ENCODE measurements at regions not wholly inside any gene's neighbourhood (a gene's known extent, or its start where the extent isn't known, plus 50 kb on each side); places are given as distances from the start of the nearest gene placed in this dataset.

DNA sequence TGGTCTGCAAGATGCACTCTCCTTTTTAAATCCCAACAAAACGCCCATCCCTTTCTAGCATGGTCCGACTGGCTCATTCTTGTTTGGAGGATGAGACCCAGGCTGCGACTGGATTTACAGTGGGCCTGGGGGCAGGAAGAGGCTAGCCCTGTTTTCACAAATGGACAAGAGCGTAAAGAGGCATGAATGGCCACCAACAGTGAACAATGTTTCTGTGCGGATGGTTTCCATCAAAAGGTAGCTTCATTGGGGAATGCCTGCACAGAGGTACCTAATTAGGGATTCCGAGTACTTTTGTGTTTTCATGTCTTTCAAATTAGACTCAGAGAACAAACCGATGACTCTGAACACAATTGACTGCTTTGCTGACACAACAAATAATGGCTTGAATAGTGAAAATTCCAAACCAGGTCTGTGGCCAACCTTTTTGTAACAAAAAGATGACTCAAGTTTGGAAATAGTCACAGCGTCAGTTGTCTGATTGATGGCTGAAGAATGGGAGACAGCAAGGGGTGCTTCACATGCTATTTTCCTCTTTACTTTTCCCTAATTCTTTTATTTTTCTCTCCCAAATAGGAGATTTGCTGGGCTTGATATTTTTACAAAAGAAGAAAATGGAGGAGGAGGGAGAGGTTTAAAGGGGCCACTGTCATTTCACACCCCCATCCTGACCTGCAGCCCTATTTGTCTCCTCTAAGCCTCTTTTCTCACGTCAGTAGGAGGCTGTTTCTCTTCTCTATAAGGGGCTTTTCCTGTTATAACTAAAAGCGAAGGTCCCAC, 208.1 kb upstream of the S1PR3 start:
- H2BK12ac ChIP-seq (ENCODE audit: low read length): peak overlapping the region; percentile 90
- H3K4ac ChIP-seq (ENCODE audit: low read depth, low read length): no peak overlapping the region
- H3K36me3 ChIP-seq (ENCODE audit: control insufficient read depth in 1 of 2, insufficient read depth in 2 of 2, low read length in 2 of 2): no peaks in the 10 kb centered on the region
- peaks cover 36% of the 10 kb centered on the region for H3K79me1 ChIP-seq (ENCODE audit: low read length)
- H2BK120ac ChIP-seq (ENCODE audit: insufficient read depth, low read length, poor library complexity): peak overlapping the region; percentile 79
- no peak overlapping the region for H3K18ac ChIP-seq (ENCODE audit: low read length)
- no peaks in the 10 kb centered on the region for H3K27me3 ChIP-seq (ENCODE audit: insufficient read depth, low read length)
- no peak overlapping the region for H3K9ac ChIP-seq (ENCODE audit: low read length)
- H3K23ac ChIP-seq (ENCODE audit: low read length): no peak overlapping the region
- peak overlapping the region; percentile 89 for H4K91ac ChIP-seq (ENCODE audit: low read depth, low read length)
- H3K79me2 ChIP-seq (ENCODE audit: control insufficient read depth, insufficient read depth, low read length, poor library complexity): peaks cover 7% of the 10 kb centered on the region
- peak overlapping the region; percentile 65 for H2BK5ac ChIP-seq (ENCODE audit: low read depth, low read length, poor library complexity)
- no peak overlapping the region for H4K12ac ChIP-seq (ENCODE audit: low read depth, low read length)
- no peak overlapping the region for H3K4me3 ChIP-seq (ENCODE audit: low read depth, low read length)
- H2AFZ ChIP-seq (ENCODE audit: insufficient read depth, low read length, poor library complexity): no peak overlapping the region
- H3K14ac ChIP-seq (ENCODE audit: low read length): peak overlapping the region; percentile 83
- H3K4me1 ChIP-seq (ENCODE audit: control insufficient read depth in 1 of 2, insufficient read depth in 2 of 2, low read length in 2 of 2): peaks cover 18 to 22% of the 10 kb centered on the region in 2 experiments
- no CpG with 5 or more reads among the region's 10 CpGs for WGBS (ENCODE audit: extremely low coverage, insufficient coverage, insufficient read length)
- H2AK5ac ChIP-seq (ENCODE audit: low read length): no peak overlapping the region
- H4K8ac ChIP-seq (ENCODE audit: low read depth, low read length): peak overlapping the region; percentile 54
- peak in 1 of 2 donors; percentile 45 for DNase-seq
- H3K27ac ChIP-seq (ENCODE audit: low read depth, low read length): peak overlapping the region; percentile 94
- H3K9me3 ChIP-seq (ENCODE audit: insufficient read depth, low read depth, low read length): peaks cover 2% of the 10 kb centered on the region
- H3K4me2 ChIP-seq (ENCODE audit: low read length): no peak overlapping the region

DNA sequence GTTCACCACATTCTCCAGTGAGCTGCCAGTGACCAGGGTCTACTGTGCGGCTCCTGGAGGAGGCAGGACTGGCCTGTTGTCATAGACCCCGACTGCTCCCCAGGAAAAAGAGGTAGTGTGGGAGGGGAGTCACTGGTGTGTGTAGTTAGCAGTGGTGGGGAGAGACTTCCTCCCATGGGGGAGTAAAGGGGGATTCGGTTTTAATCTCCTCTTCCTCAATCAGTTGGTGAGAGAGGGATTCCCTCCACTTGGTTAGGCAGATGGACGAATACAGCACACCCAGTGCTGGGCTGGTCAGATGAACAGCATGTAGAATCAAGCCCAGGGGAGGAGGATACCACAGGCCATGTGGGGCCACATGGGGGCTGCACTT, 207.6 kb upstream of the S1PR3 start:
- H3K79me2 ChIP-seq (ENCODE audit: control insufficient read depth, insufficient read depth, low read length, poor library complexity): peaks cover 6% of the 10 kb centered on the region
- no peak for DNase-seq
- no peaks in the 10 kb centered on the region for H3K9me3 ChIP-seq (ENCODE audit: insufficient read depth, low read depth, low read length)
- no peak overlapping the region for H3K9ac ChIP-seq (ENCODE audit: low read length)
- H3K27ac ChIP-seq (ENCODE audit: low read depth, low read length): peak overlapping the region; percentile 94
- peak overlapping the region; percentile 31 for H2AK5ac ChIP-seq (ENCODE audit: low read length)
- H2BK12ac ChIP-seq (ENCODE audit: low read length): peak overlapping the region; percentile 90
- H3K4ac ChIP-seq (ENCODE audit: low read depth, low read length): peak overlapping the region; percentile 42
- H2AFZ ChIP-seq (ENCODE audit: insufficient read depth, low read length, poor library complexity): peak overlapping the region; percentile 8
- H4K91ac ChIP-seq (ENCODE audit: low read depth, low read length): peak overlapping the region; percentile 89
- peaks cover 31% of the 10 kb centered on the region for H3K79me1 ChIP-seq (ENCODE audit: low read length)
- peak overlapping the region; percentile 54 for H4K8ac ChIP-seq (ENCODE audit: low read depth, low read length)
- H3K27me3 ChIP-seq (ENCODE audit: insufficient read depth, low read length): no peaks in the 10 kb centered on the region
- H3K36me3 ChIP-seq (ENCODE audit: control insufficient read depth in 1 of 2, insufficient read depth in 2 of 2, low read length in 2 of 2): no peaks in the 10 kb centered on the region
- no CpG with 5 or more reads among the region's 4 CpGs for WGBS (ENCODE audit: extremely low coverage, insufficient coverage, insufficient read length)
- peak overlapping the region; percentile 65 for H2BK5ac ChIP-seq (ENCODE audit: low read depth, low read length, poor library complexity)
- H3K14ac ChIP-seq (ENCODE audit: low read length): peak overlapping the region; percentile 83
- H3K4me2 ChIP-seq (ENCODE audit: low read length): no peak overlapping the region
- peak overlapping the region; percentile 79 for H2BK120ac ChIP-seq (ENCODE audit: insufficient read depth, low read length, poor library complexity)
- no peak overlapping the region for H3K23ac ChIP-seq (ENCODE audit: low read length)
- H3K18ac ChIP-seq (ENCODE audit: low read length): peak overlapping the region; percentile 78
- H3K4me3 ChIP-seq (ENCODE audit: low read depth, low read length): no peak overlapping the region
- H4K12ac ChIP-seq (ENCODE audit: low read depth, low read length): peak overlapping the region; percentile 9
- peaks cover 15 to 18% of the 10 kb centered on the region in 2 experiments for H3K4me1 ChIP-seq (ENCODE audit: control insufficient read depth in 1 of 2, insufficient read depth in 2 of 2, low read length in 2 of 2)

DNA sequence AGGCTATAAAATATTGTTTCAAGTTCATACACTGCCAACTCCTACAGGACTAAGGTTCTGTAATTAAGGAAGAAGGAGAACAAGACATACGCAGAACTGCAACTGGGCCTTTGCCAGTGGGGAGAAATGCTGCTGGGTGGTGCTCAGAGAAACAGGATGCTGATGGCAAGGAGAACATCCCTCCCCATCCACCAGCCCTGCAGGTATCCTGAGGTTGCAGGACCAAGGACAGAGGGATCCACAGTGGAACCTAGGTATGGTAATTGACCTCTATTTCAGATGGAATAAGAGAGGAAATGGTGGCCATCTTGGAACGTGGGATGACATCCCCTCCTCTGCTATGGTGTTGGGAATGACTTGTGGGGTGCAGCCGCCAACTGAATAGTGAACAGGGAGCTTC, 206.3 kb upstream of the S1PR3 start:
- Histone ChIP-seq H3K4me2 (ENCODE audit: low read length) (no peak overlapping the region), H3K36me3 (ENCODE audit: control insufficient read depth in 1 of 2, insufficient read depth in 2 of 2, low read length in 2 of 2) (no peaks in the 10 kb centered on the region), H4K12ac (ENCODE audit: low read depth, low read length) (no peak overlapping the region), H3K14ac (ENCODE audit: low read length) (no peak overlapping the region), H3K27ac (ENCODE audit: low read depth, low read length) (no peak overlapping the region), H2BK120ac (ENCODE audit: insufficient read depth, low read length, poor library complexity) (no peak overlapping the region), H2BK5ac (ENCODE audit: low read depth, low read length, poor library complexity) (no peak overlapping the region), H3K4ac (ENCODE audit: low read depth, low read length) (no peak overlapping the region), H4K8ac (ENCODE audit: low read depth, low read length) (no peak overlapping the region), H2BK12ac (ENCODE audit: low read length) (no peak overlapping the region), H3K27me3 (ENCODE audit: insufficient read depth, low read length) (no peaks in the 10 kb centered on the region), H2AFZ (ENCODE audit: insufficient read depth, low read length, poor library complexity) (no peak overlapping the region), H3K4me1 (ENCODE audit: control insufficient read depth in 1 of 2, insufficient read depth in 2 of 2, low read length in 2 of 2) (peaks cover 15 to 18% of the 10 kb centered on the region in 2 experiments), H3K79me2 (ENCODE audit: control insufficient read depth, insufficient read depth, low read length, poor library complexity) (peaks cover 6% of the 10 kb centered on the region), H3K23ac (ENCODE audit: low read length) (no peak overlapping the region), H3K4me3 (ENCODE audit: low read depth, low read length) (no peak overlapping the region), H3K9ac (ENCODE audit: low read length) (no peak overlapping the region), H3K9me3 (ENCODE audit: insufficient read depth, low read depth, low read length) (no peaks in the 10 kb centered on the region), H4K91ac (ENCODE audit: low read depth, low read length) (peak overlapping the region; percentile 64), H2AK5ac (ENCODE audit: low read length) (peak overlapping the region; percentile 75), H3K18ac (ENCODE audit: low read length) (no peak overlapping the region), H3K79me1 (ENCODE audit: low read length) (peaks cover 27% of the 10 kb centered on the region)
- no peak for DNase-seq
- no CpG with 5 or more reads among the region's 3 CpGs for WGBS (ENCODE audit: extremely low coverage, insufficient coverage, insufficient read length)

DNA sequence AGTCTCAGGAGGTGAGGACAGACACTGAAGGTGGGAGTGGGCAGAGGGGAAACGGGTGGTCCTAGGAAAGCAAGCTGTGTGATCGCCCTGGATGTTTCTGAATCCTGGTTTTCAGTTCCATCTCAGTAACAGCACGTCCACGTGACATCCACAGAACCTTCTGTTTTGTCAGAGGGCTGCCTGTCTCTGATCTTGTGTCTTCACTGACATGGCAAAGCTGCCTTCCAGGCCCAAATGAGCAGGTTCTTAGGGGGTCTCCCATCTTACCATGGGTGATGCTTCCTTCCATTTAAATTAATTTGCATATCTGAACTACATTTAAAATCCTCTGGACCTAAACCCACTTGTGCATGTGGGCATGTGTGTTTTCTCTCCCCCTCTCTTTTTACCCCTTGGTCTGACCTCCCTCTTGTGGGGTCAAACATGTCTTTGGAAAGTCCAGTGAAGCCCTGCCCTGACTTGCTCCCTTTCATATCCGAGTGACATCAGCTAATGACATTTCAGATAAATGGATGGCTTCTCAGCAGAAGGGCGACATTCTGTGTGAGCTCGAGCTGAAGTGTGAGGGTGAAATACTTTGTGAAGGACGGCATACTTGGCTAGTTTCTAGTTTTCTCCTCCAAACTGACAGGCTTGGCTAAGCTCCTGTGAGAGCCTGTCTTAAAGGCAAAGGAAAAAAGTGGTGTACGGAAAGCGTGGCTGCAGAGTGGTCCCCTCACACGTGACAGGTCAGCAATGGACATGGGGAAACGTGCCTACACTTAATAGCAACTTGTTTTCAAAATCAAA, 204.8 kb upstream of the S1PR3 start:
- no CpG with 5 or more reads among the region's 12 CpGs for WGBS (ENCODE audit: extremely low coverage, insufficient coverage, insufficient read length)
- H4K12ac ChIP-seq (ENCODE audit: low read depth, low read length): no peak overlapping the region
- peak overlapping the region; percentile 82 for H2AK5ac ChIP-seq (ENCODE audit: low read length)
- H3K4ac ChIP-seq (ENCODE audit: low read depth, low read length): peak overlapping the region; percentile 49
- no peaks in the 10 kb centered on the region for H3K36me3 ChIP-seq (ENCODE audit: control insufficient read depth in 1 of 2, insufficient read depth in 2 of 2, low read length in 2 of 2)
- H2BK5ac ChIP-seq (ENCODE audit: low read depth, low read length, poor library complexity): peak overlapping the region; percentile 8
- no peak overlapping the region for H2AFZ ChIP-seq (ENCODE audit: insufficient read depth, low read length, poor library complexity)
- DNase-seq: no peak
- no peak overlapping the region for H3K23ac ChIP-seq (ENCODE audit: low read length)
- H3K4me2 ChIP-seq (ENCODE audit: low read length): no peak overlapping the region
- H3K4me3 ChIP-seq (ENCODE audit: low read depth, low read length): no peak overlapping the region
- H4K91ac ChIP-seq (ENCODE audit: low read depth, low read length): peak overlapping the region; percentile 70
- no peak overlapping the region for H4K8ac ChIP-seq (ENCODE audit: low read depth, low read length)
- H3K18ac ChIP-seq (ENCODE audit: low read length): peak overlapping the region; percentile 68
- H3K27me3 ChIP-seq (ENCODE audit: insufficient read depth, low read length): no peaks in the 10 kb centered on the region
- H2BK120ac ChIP-seq (ENCODE audit: insufficient read depth, low read length, poor library complexity): peak overlapping the region; percentile 77
- H3K27ac ChIP-seq (ENCODE audit: low read depth, low read length): no peak overlapping the region
- no peak overlapping the region for H3K9ac ChIP-seq (ENCODE audit: low read length)
- peaks cover 6% of the 10 kb centered on the region for H3K79me2 ChIP-seq (ENCODE audit: control insufficient read depth, insufficient read depth, low read length, poor library complexity)
- peak overlapping the region; percentile 95 for H2BK12ac ChIP-seq (ENCODE audit: low read length)
- H3K14ac ChIP-seq (ENCODE audit: low read length): peak overlapping the region; percentile 37
- peaks cover 15 to 18% of the 10 kb centered on the region in 2 experiments for H3K4me1 ChIP-seq (ENCODE audit: control insufficient read depth in 1 of 2, insufficient read depth in 2 of 2, low read length in 2 of 2)
- peaks cover 27% of the 10 kb centered on the region for H3K79me1 ChIP-seq (ENCODE audit: low read length)
- no peaks in the 10 kb centered on the region for H3K9me3 ChIP-seq (ENCODE audit: insufficient read depth, low read depth, low read length)

All from trophoblast cell (in vitro differentiated cells and primary cell).